ENCODE measurements at regions not wholly inside any gene's neighbourhood (a gene's known extent, or its start where the extent isn't known, plus 50 kb on each side); places are given as distances from the start of the nearest gene placed in this dataset.
"Not testable (repeated sequence)": the region's sequence is repeated elsewhere in the genome, so short reads cannot be mapped to it uniquely, and the experiment has no call there.

DNA sequence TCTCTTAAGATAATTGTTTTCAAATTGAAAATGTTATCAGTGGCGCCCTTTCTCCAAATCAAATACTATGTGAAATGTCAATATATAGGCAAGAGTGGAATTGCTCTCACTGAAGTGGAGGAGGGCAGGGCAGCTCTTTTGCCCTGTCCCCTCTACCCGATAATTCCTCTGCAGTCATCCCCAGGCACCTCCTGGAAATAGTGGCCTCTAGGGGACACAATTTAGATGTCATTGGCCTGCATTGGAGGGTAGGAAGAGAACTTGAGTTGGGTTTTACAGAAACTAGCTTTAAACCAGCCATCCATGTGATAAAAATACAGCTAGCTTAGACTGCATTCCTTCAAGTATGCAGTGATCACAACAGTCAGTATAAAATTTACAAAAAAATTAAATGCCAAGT, 288.9 kb downstream of the EDEM1 start:
- DNase-seq (ENCODE audit: low read depth in 3 of 3) = no peak

DNA sequence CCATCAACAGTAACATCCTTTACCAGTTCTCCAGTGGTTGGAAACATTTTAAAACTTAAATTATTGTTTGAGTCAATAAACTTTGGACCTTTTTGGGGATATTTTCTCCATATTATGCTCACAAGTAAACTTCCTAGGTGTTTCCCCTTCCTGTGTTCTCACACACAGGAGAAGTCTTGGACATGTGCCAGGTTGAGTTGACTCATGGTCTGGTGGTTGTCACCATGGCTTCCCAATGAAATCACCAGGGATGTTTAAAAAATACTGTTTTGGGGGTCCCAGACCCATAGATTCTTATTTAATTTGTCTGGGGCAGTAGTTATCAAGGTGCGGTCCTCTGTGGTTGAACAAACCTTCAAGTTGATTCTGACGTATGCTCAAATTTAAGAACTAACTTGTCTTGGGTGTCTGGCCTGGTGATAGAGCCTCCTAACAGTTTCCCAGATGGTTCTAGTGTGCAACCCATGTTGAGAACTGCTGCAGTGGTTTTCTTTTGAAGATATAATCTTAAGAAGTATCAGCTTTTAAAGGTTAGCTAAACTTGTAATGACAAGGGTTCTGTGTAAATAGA, 291.8 kb downstream of the EDEM1 start:
- no peak for DNase-seq (ENCODE audit: low read depth in 3 of 3)

GRCh38 chr3:5480190-5480589, 292.7 kb downstream of the EDEM1 start:
- DNase-seq (ENCODE audit: low read depth in 3 of 3) = no peak

GRCh38 chr3:5485427-5485826, 297.9 kb downstream of the EDEM1 start:
- no peak for DNase-seq (ENCODE audit: low read depth in 3 of 3)

DNA sequence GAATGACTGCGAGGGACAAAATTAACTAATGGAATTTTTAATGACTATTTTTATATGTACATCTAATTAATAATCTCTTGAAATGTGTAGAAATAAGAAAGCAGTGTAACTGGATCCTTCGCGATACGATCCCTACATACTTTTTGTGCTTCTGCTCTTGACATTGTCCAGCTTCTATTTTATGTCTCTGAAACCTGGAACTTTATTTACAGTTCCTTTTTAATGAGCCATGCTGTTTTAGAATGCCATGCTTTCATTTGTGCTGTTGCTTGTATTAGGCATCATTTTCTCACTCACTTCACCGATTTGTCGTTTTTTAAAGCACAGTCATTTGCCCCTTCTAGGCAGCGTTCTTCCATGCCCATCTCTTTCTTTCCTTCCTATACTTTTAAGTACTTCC, 301.3 kb downstream of the EDEM1 start:
- DNase-seq (ENCODE audit: low read depth in 3 of 3) = no peak

- no peak for DNase-seq (ENCODE audit: low read depth in 3 of 3)
Measured at GRCh38 chr3:5489536-5489935, 302.0 kb downstream of the EDEM1 start.

DNA sequence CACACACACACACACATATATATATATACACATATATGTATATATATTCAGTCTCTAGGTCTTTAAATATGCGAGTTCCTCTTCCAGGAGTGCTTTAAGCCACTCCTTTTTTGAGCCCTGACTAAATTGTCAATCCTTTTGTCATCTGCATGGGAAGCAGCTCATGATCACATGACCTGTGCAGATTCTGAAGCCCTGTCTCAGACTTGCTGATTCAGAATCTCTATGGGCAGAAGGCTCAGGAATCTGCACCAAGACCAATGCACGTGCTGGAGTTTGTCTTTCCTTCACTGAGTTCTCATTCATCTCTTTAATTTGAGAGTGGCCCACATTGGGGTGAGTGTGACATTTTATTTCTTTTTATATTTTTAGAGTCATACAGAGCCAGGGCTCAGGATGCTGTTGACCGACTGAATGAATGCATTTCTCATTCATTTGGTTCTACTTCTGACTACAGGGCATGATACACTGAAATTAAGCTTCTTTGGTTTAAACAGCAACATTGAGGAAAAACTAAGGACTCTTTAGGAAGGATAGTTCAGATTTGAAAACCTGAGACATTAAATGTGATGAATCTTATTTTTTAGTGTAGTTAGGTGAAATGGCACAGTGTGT, 307.5 kb downstream of the EDEM1 start:
- DNase-seq (ENCODE audit: low read depth in 3 of 3) = no peak

- no peak for DNase-seq (ENCODE audit: low read depth in 3 of 3)
Measured at GRCh38 chr3:5497497-5497896, 310.0 kb downstream of the EDEM1 start.

DNA sequence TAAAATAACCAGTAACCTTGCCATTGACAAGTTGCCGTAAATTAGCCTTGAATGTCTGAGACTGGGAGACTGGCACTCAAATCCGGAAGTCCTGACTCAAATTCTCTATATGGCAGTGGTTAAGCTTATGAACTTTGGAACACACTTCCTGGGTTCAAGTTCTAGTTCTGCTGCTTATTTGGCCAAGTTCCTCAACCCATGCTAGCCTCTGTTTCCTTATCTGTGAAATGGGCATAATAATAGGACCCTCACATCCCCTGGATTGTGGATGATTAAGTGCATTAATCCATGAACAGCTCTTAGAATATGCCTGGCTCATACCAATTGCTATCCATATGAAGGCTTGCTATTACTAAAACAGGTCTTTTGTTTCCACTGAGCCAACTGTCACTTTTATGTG, 311.5 kb downstream of the EDEM1 start:
- DNase-seq (ENCODE audit: low read depth in 3 of 3) = no peak

DNA sequence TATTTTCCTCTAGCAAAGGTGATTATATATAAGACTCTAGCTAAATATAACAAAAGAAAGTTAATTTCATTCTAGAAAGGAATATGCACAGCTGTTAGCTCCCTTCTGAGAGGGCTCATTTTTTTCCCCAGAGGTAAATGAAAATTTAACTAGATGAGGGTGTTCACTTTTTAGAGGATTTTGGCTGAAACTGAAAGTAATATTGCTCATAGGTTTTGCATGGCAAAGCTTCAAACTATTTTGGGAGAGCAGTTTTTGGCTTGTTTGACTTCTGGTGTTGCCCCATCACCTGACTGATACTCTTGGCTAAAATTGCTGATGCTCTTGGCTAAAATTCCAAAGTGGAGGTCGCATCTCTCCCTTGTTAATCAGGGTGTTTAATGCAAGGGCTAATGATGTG, 311.9 kb downstream of the EDEM1 start:
- no peak for DNase-seq (ENCODE audit: low read depth in 3 of 3)

DNA sequence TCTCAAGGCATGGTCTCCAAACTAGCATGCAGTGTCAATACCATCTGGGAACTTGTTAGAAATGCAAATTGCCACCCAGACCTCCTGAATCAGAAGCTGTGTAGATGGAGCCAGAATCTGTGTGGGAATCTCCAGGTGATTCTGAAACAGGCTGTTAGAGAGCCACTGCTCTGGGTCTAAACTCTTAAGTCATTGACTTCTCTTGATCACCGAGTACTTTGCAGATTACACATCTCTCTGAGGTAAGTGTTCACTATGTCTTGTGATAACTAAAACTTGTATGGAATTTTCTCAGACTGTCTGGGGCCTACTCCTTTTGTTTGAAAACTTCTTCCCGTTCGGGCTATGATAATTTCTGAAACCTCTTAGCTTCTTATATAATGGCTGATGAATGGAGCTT, 315.6 kb downstream of the EDEM1 start:
- DNase-seq (ENCODE audit: low read depth in 3 of 3) = no peak

DNA sequence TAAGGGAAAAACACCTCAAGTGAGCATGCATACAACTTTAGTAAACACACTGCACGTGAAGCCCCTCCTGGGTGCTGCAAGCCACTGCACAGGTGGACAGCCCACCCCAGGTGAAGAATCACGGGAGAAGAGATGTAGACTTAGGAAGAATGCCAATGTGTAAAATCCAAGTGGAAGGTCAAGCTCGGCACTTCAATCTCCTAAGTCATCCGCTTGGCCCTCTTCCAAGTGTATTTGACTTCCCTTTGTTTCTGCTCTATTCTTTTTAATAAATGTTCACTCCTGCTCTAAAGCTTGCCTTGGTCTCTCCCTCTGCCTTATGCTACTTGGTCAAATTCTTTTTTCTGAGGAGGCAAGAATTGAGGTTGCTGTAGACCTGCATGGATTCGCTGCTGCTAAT, 316.6 kb downstream of the EDEM1 start:
- no peak for DNase-seq (ENCODE audit: low read depth in 3 of 3)

DNA sequence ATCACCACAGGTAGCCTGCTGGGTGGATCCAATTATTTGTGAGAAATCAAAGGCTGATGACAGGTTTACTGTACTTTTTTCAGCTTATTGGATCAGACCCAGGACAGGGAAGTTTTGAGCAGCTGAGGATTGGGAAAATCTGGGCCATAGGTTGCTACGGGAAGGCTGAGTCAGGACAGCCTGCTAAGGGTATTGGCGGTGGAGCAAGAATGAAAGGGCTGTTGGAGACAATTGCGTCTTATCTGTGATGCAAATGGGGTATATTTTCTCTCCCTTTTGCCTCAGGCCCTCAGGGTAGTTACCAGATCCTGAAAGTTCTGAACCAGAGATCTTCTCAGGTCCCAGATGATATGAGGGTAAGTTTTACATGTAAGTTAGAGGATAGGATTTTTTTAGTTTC, 317.7 kb downstream of the EDEM1 start:
- no peak for DNase-seq (ENCODE audit: low read depth in 3 of 3)

DNA sequence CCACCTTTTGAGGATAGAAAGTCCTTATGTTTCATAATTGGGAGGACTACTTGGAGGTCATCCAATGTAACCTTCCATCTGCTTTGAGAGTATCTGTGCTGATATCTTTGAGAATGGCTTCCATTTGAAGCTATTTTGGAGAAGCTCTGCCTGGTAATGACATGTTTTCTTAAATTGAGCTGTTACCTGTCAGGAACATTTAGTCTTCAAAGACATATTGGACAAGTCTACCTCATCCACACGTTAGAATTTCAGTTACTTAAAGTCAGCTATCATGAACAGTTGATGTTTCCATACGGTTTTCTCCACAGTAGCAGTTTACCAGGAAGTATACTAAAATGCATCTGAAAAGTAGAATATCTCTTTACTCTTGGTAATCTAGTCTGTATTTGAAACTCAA, 318.5 kb downstream of the EDEM1 start:
- no peak for DNase-seq (ENCODE audit: low read depth in 3 of 3)

DNA sequence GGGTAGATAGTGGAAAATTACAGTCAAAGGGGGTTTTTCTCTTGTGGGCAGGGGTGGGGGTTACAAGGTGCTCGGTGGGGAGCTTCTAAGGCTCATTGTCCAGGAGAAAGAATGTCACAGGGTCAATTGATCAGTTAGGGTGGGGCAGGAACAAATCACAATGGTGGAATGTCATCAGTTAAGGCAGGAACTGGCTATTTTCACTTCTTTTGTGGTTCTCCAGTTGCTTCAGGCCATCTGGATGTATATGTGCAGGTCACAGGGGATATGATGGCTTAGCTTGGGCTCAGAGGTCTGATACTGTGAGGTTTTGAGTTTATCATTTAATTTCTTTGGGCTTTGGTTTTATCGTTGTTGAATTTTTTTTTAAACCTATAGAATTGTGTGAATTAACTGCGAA, 321.4 kb downstream of the EDEM1 start:
- not testable (repeated sequence) for DNase-seq (ENCODE audit: low read depth in 3 of 3)

DNA sequence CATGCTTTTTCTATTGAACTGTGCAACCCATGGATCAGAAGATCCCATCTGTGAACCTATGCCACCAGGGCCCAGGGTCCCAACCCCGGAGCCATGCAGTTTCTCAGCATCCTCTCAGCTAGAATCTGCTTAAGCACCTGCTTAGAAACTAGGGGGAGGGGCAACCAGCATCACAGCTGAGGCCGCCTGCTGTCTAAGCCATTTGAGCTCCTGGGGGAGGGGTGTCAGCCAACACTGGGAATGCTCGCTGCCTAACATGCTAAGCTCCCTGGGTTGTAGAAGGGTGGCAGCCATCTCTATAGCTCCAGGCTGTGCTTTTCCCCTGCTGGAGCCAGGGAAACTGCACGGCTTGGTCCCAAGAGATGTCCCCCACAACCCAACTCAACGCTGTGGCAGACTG, 322.8 kb downstream of the EDEM1 start:
- DNase-seq (ENCODE audit: low read depth in 3 of 3) = no peak

DNA sequence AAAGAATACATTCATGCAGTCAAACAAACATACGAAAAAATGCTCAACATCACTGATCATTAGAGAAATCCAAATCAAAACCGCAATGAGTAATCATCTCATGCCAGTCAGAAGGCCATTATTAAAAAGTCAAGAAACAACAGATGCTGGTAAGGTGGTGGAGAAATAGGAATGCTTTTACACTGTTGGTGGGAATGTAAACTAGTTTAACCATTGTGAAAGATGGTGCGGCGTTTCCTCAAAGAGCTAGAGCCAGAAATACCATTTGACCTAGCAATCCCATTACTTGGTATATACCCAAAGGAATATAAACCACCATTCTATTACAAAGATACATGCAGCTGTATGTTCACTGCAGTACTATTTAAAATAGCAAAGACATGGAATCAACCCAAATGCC, 330.4 kb downstream of the EDEM1 start:
- DNase-seq (ENCODE audit: low read depth in 3 of 3) = no peak

- no peak for DNase-seq (ENCODE audit: low read depth in 3 of 3)
Measured at GRCh38 chr3:5520237-5520636, 332.7 kb downstream of the EDEM1 start.

GRCh38 chr3:5523125-5523524, 335.6 kb downstream of the EDEM1 start:
- no peak for DNase-seq (ENCODE audit: low read depth in 3 of 3)

DNA sequence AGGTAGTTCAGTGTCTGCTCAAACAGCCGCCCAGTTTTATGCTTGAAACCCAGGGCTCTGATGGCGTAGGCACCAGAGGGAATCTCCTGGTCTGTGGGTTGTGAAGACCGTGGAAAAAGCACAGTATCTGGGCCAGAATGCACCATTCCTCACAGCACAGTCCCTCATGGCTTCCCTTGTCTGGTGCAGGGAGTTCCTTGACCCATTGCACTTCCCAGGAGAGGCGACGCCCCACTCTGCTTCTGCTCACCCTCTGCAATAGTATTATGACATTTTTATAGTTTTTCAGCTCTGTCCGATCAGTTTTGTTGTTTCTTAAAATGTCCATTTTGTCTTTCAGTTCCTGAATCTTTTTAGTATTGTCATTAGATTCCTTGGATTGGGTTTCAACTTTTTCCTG, 343.5 kb downstream of the EDEM1 start:
- no peak for DNase-seq (ENCODE audit: low read depth in 3 of 3)

GRCh38 chr3:5531741-5532290, 344.3 kb downstream of the EDEM1 start:
- no peak for DNase-seq (ENCODE audit: low read depth in 3 of 3)

DNA sequence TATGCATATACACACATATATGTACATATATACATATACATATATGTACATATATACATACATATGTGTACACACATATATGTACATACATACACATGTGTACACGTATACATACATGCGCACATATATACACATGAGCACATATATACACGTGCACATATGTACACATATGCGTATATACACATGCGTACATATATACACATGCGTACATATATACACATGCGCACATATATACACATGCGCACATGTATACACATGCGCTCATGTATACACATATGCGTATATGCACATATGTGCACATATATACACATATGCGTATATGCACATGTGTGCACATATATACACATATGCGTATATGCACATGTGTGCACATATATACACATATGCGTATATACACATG, 353.0 kb downstream of the EDEM1 start:
- DNase-seq (ENCODE audit: low read depth in 3 of 3) = no peak

DNA sequence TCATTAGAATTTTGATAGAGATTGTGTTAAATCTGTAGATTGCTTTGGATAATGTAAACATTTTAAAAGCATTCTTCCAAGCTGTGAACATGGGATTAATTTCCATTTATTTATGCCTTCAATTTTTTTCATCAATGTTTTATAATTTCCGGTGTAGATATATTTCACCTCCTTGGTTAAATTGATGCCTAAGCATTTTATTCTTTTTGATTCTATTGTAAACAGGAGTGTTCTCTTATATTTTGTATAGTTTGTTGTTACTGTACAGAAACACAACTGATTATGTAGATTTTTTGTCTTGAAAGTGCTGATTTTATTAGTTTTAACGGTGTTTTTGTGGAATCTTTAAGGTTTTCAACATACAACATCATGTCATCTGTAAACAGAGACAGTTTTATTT, 355.0 kb downstream of the EDEM1 start:
- DNase-seq (ENCODE audit: low read depth in 3 of 3) = no peak

- no peak for DNase-seq (ENCODE audit: low read depth in 3 of 3)
Measured at GRCh38 chr3:5543047-5543446, 355.5 kb downstream of the EDEM1 start.
